Fibroblast of peridontal ligament (primary cell): ENCODE measurements at regions not wholly inside any gene's neighbourhood (a gene's known extent, or its start where the extent isn't known, plus 50 kb on each side); places are given as distances from the start of the nearest gene placed in this dataset.

ENCODE experiments used
- DNase-seq: peaks from one replicate; pipeline ENCODE4 v3.0.0-alpha.2; 2010; ENCODE audit errors: extremely low read depth

- DNase-seq: no peak
These were observed 1128.4 kb upstream of the MAP3K7 start for GRCh38 chr6:91715171-91715805.

DNA sequence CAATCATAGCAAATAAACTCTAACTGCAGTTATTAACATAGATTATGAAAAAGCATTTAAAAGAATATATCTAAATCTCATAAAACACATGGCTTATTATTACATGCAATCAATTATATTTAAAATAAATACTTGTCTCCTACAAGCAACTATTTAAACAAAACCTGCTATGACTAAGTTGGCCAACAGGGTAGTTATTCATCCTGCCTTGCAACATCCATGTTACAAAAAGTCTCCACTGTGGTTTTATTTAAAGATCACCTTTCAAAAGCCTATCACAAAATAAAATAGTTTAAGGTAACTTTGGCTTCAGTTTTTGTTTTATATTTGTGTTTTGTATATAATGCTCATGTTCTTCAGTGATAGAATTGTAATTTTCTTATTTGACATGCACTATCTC is 1127.0 kb upstream of the MAP3K7 start:
- DNase-seq: no peak

- DNase-seq: no peak
These were observed 1124.6 kb upstream of the MAP3K7 start for GRCh38 chr6:91711518-91711917.

DNA sequence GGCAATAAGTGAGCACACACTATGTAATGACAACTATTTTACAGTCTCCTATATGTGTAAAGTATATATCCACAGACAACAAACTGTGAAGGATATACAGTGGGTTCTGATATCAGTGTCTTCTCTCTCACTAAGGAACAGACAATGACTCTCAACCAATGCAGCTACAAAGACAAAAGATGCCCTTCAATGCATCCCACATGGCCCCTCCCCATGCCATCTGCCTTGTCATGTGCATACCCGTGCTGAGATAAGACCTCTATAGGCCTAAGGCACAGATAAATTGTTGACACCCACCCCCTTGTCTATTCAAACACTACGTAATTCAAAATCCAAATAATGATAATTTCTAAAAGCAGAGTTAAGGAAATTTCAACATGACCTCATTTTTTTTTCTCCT is 1123.5 kb upstream of the MAP3K7 start:
- DNase-seq: no peak

DNA sequence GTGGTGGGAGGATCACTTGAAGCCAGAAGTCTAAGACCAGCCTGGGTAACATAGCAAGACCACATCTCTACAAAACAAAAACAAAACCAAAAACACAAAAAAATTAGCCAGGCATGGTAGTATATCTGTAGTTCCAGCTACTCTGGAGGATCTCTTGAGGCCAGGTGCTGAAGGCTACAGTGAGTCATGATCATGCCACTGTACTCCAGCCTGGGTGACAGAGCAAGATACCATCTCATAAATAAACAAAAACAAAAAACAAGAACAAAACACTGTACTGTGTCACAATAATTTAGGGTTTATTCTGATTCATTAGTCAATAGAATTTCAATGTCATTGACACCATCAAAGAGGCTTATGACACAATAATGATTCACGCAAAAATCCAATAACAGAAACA is 1121.7 kb upstream of the MAP3K7 start:
- no peak for DNase-seq

DNA sequence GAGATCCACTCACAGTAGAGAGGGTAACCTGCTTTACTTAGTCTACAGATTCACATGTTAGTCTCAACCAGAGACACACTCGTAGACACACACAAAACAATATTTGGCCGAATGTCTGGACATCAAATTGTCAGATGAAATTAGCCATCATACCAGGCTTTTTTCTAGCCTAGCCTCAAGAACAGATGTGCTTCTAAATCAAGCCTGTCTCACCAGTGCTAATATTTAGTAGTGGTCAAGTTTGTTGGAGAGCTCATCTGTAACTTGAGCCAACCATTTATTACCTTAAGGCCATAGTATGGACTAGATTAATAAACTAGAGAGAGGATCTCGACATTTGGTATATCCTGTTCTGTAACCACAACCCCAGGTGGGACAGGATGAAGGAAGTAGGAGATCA is 1118.8 kb upstream of the MAP3K7 start:
- DNase-seq: no peak

- no peak for DNase-seq
These were observed 1117.7 kb upstream of the MAP3K7 start for GRCh38 chr6:91704531-91704930.

- DNase-seq: no peak
These were observed 1110.3 kb upstream of the MAP3K7 start for GRCh38 chr6:91697010-91697695.

DNA sequence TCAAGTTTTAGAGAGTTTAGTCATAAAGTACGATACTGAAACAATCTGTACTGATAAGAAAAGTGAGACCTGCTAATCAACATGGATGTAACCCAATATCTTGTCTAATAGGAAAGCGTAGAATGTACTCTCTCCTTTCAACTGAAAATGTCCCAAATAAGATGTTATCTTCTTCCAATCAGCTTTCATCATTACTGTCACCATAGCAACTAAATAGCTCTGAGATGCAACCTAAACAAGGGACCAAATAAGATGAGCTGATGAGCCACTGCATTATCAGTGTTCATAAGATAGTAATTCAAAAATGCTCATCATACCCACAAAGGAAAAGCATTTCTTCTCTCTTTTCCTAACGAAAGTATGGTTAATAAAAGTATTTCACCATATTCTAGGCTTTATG is 1108.3 kb upstream of the MAP3K7 start:
- no peak for DNase-seq

DNA sequence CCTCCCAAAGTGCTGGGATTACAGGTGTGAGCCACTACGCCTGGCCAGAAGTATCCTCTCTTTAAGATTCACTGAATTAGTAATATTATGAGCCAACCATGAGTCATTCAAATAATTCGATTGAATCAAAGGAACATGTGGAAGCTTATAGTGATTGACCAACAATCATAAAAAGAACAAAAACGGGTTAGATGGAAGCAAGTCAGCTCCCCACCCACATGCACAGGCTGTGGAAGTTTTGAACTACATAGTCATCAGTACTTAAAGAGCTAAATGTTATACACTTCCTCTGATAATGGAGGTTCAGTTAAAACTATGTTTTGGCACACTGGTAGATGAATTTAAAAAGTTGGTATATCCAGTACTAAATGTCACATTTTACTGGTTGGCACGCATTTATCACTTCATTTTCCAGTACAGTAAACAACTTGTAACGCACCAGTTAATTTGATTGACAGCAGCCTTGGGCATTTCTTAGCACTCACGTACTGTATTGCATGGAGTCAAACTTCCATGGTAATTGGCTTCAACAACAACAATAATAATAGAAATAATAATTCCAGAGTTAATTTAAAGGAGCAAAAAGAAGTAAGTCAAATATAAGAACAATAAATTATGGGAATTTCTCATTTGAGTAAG is 1107.3 kb upstream of the MAP3K7 start:
- DNase-seq: no peak

DNA sequence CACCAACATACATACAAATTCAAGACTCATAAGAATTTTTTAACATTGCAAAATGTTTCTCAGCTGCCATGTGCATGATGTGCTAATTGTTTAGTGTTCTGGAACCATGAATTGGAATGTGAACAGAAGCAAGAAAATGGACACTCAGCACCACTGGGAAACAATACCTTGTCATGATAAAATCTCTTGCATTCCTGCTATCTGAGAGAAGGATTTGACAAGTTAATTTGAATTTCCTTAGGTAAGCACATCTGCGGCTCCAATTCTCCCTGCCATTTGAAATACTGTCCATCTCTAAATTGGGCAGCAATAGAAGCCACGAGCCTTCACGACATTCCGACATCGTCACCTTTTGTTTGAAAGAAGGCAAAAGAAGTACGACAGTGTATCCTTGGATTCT is 1104.6 kb upstream of the MAP3K7 start:
- DNase-seq: no peak

- no peak for DNase-seq
These were observed 1096.4 kb upstream of the MAP3K7 start for GRCh38 chr6:91683240-91683639.

DNA sequence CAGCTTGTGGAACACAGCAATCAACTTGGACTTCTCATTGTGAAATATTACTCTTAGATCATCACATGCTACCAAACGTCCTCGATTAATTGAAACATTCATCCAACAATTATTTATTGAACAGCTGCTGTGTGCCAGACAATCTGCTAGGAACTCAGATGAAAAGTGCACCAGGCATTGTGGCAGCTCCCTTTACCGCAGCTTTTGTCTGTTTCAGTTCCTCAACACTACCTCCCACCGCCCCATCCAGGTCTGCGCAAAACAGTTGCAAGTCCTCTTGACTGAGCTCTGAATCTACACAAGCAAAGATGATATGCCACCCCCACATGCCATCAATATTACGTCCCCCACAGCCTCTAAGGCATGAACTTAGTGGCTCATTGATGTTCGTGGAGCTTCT is 1094.4 kb upstream of the MAP3K7 start:
- no peak for DNase-seq

DNA sequence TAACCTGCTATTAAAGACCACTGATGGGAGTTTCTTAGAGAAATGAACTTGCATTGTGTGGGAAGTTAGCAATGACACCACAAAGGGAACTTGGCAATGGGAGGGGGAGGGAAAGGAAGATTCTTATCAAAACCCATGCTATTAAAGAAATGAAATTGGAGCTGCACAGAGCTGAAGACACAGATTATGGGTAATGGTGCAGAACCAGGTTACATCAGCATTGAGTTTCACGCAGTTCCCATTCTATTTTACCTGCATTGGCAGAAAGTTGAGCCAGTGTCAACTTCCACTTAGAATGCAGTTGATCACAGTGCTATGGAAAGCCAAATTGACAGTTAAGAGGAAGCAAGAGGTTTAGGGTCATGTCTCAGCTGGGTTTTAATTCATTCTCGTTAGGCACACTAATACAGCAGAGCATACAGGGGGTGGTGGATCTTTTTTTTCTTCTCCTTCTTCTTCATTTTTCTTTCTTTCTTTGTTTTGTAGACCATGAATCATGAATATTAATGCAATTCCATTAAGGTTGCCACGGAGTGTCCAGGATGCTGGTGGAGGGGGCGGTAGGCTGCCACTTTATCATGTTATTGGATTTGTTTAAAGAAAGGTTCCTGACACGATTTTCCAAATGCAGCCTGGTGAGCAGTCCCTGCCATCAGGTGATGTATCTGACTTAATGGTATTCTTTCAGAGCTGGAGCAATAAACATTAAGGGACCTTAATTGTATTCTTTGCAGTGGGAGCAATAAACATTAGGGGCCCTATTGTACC is 1092.0 kb upstream of the MAP3K7 start:
- DNase-seq: no peak

- DNase-seq: no peak
These were observed 1085.3 kb upstream of the MAP3K7 start for GRCh38 chr6:91672201-91672600.

GRCh38 chr6:91669871-91670268 is 1083.0 kb upstream of the MAP3K7 start:
- DNase-seq: no peak

- DNase-seq: no peak
These were observed 1082.4 kb upstream of the MAP3K7 start for GRCh38 chr6:91669154-91669870.

DNA sequence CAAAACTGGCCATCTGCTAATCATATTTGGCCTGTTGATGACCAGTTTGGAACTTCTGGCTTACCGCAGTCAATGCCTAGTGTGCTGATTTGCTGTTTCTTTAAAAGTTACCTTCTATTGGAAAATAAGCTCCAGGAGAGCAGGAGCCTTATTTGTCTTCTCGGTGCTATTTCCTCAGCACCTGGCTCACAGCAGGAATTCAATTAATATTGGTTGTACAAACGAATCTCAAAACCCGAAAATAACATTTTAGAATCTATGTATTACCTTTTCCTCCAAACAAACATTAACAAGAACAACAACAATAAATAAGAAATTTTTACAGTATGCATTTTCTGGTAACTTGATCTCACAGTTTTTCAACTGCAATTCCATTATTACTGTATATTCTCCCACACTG is 1080.7 kb upstream of the MAP3K7 start:
- DNase-seq: no peak

DNA sequence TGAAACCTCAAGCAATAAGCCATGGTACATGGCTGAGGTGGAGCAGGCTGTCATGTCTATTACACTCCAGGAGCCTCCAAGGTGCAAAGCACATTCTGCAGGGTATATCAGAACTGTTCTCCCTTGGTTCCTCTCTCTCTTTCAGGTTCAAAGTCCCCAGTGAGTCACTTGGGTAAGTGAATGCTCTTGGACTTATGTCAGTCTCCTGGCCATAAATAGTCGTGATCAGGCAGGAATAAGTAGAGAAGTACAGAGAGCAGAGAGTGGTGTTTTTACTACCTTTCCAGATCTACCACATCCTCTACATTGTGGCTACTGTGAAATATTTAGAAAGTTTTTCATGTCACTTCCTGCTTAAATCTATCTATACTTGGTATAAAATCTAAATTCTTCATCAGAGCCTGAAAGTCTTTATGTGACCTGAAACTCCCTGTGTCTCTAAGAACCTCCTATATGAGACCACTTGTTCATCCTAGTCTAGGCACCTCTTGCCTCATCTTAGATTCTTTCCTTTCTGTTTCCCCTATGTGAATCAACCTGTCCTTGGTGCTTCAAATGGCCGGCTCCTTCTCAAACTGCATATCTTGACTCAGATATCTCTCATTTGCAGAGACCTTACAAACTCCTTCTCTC is 1077.6 kb upstream of the MAP3K7 start:
- DNase-seq: no peak

DNA sequence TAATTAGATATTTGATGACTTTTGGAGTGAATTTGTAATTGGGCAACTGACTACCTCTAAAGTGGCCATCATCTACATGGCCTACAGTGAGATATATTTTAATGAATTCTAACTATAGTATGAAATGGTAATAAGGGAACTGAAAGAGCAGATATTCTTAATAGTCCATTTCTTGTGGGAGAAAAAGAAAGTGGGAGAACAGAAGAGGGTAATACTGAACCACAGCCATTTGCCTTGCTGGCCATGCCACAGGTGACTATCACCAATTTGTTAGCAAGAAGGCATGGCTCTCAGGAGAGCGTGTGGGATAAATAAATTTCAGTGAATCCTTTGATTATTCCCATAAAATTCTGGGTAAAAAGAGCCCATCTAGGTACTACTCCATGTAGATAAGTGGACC is 1074.0 kb upstream of the MAP3K7 start:
- no peak for DNase-seq

GRCh38 chr6:91659891-91660290 is 1073.0 kb upstream of the MAP3K7 start:
- no peak for DNase-seq

DNA sequence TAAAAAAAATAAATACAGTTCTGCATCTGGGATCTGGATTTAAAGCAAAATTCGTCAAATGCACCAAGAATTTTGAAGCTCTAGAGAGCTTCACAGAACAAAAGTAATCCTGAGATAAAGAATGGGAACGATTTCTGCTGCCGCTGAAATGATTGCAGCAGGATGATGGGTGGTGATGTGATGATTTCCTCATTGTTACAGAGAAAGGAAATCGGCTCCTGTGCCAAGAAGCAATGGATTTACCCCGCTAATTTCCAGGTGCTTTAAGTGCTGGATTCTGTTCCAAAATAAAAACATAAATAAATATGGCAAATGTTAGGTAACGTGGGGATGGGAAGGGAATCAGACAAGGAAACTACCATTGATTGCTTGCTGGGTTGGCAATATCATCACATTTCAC is 1067.9 kb upstream of the MAP3K7 start:
- DNase-seq: no peak
